Peyer's patch (tissue), 4 donors: ENCODE measurements at regions not wholly inside any gene's neighbourhood (a gene's known extent, or its start where the extent isn't known, plus 50 kb on each side); places are given as distances from the start of the nearest gene placed in this dataset.

Experiments used
- POLR2A ChIP-seq, 2 donors: fragments of 450-650 bp; IDR thresholded peaks; one replicate each; pipeline ENCODE4 v1.5.1; 2017; ENCODE audit warnings: antibody characterized with exemption in 2 of 2, mild to moderate bottlenecking in 2 of 2, moderate library complexity in 2 of 2
- TF ChIP-seq, protein P1 (sequence below), 6 experiments: fragments of 450-650 bp in 4 of 6; fragments of 200-600 bp in 2 of 6; sonication (generic) in 1 of 6; IDR thresholded peaks; one replicate each; pipeline ENCODE4 v1.5.1; 2017 to 2019; ENCODE audit warnings: antibody characterized with exemption in 6 of 6, mild to moderate bottlenecking in 3 of 6, moderate library complexity in 1 of 6

- TF ChIP-seq, protein P1, sequence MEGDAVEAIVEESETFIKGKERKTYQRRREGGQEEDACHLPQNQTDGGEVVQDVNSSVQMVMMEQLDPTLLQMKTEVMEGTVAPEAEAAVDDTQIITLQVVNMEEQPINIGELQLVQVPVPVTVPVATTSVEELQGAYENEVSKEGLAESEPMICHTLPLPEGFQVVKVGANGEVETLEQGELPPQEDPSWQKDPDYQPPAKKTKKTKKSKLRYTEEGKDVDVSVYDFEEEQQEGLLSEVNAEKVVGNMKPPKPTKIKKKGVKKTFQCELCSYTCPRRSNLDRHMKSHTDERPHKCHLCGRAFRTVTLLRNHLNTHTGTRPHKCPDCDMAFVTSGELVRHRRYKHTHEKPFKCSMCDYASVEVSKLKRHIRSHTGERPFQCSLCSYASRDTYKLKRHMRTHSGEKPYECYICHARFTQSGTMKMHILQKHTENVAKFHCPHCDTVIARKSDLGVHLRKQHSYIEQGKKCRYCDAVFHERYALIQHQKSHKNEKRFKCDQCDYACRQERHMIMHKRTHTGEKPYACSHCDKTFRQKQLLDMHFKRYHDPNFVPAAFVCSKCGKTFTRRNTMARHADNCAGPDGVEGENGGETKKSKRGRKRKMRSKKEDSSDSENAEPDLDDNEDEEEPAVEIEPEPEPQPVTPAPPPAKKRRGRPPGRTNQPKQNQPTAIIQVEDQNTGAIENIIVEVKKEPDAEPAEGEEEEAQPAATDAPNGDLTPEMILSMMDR (IDR thresholded peaks at IDR 0.05): no peak
- no peak for TF ChIP-seq POLR2A (IDR thresholded peaks at IDR 0.05)
These were observed 101.2 kb upstream of the ITGA6 start for GRCh38 chr2:172326211-172326509.
